ENCODE measurements at regions not wholly inside any gene's neighbourhood (a gene's known extent, or its start where the extent isn't known, plus 50 kb on each side); places are given as distances from the start of the nearest gene placed in this dataset.

GRCh38 chr13:39855236-39855635 lies 199.8 kb downstream of the COG6 start:
- FAIRE-seq = no peak
- DNase-seq (ENCODE audit: low spot score in 2 of 2) = no peak

- DNase-seq (ENCODE audit: low spot score in 2 of 2) (no peak), FAIRE-seq (no peak)
These were observed 201.3 kb downstream of the COG6 start for GRCh38 chr13:39856714-39857113.

- DNase-seq (ENCODE audit: low spot score in 2 of 2) (no peak), FAIRE-seq (no peak)
These were observed 203.3 kb downstream of the COG6 start for GRCh38 chr13:39858794-39859193.

GRCh38 chr13:39859898-39860297 lies 204.4 kb downstream of the COG6 start:
- FAIRE-seq (no peak), DNase-seq (ENCODE audit: low spot score in 2 of 2) (no peak)

GRCh38 chr13:39862900-39863299 lies 207.4 kb downstream of the COG6 start:
- DNase-seq (ENCODE audit: low spot score in 2 of 2) (no peak), FAIRE-seq (no peak)

- FAIRE-seq (no peak), DNase-seq (ENCODE audit: low spot score in 2 of 2) (no peak)
These were observed 208.8 kb downstream of the COG6 start for GRCh38 chr13:39864221-39864620.

GRCh38 chr13:39866722-39867121 lies 211.3 kb downstream of the COG6 start:
- no peak for FAIRE-seq
- DNase-seq (ENCODE audit: low spot score in 2 of 2) = no peak

GRCh38 chr13:39867807-39868206 lies 212.3 kb downstream of the COG6 start:
- DNase-seq (ENCODE audit: low spot score in 2 of 2) (no peak), FAIRE-seq (no peak)

GRCh38 chr13:39870197-39870747 lies 214.8 kb downstream of the COG6 start:
- no peak for DNase-seq (ENCODE audit: low spot score in 2 of 2)
- no peak for FAIRE-seq

- DNase-seq (ENCODE audit: low spot score in 2 of 2) (no peak), FAIRE-seq (no peak)
These were observed 219.0 kb downstream of the COG6 start for GRCh38 chr13:39874331-39875053.

- FAIRE-seq (no peak), DNase-seq (ENCODE audit: low spot score in 2 of 2) (no peak)
These were observed 219.9 kb downstream of the COG6 start for GRCh38 chr13:39875111-39875987.

- DNase-seq (ENCODE audit: low spot score in 2 of 2) = no peak
- FAIRE-seq = no peak
These were observed 220.8 kb downstream of the COG6 start for GRCh38 chr13:39876258-39876657.

GRCh38 chr13:39877134-39877533 lies 221.7 kb downstream of the COG6 start:
- DNase-seq (ENCODE audit: low spot score in 2 of 2) (no peak), FAIRE-seq (no peak)

- no peak for FAIRE-seq
- DNase-seq (ENCODE audit: low spot score in 2 of 2) = no peak
These were observed 224.0 kb downstream of the COG6 start for GRCh38 chr13:39879286-39880035.

- FAIRE-seq (no peak), DNase-seq (ENCODE audit: low spot score in 2 of 2) (no peak)
These were observed 225.9 kb downstream of the COG6 start for GRCh38 chr13:39881383-39881782.

GRCh38 chr13:39881887-39882286 lies 226.4 kb downstream of the COG6 start:
- FAIRE-seq = no peak
- DNase-seq (ENCODE audit: low spot score in 2 of 2) = no peak

- DNase-seq (ENCODE audit: low spot score in 2 of 2) (no peak), FAIRE-seq (no peak)
These were observed 228.7 kb downstream of the COG6 start for GRCh38 chr13:39884166-39884565.

- no peak for FAIRE-seq
- no peak for DNase-seq (ENCODE audit: low spot score in 2 of 2)
These were observed 230.9 kb downstream of the COG6 start for GRCh38 chr13:39886336-39886735.

- DNase-seq (ENCODE audit: low spot score in 2 of 2) = no peak
- no peak for FAIRE-seq
These were observed 231.9 kb downstream of the COG6 start for GRCh38 chr13:39887387-39887786.

GRCh38 chr13:39888865-39889810 lies 233.7 kb downstream of the COG6 start:
- DNase-seq (ENCODE audit: low spot score in 2 of 2) (no peak), FAIRE-seq (no peak)
